Immature natural killer cell (primary cell): ENCODE measurements at regions not wholly inside any gene's neighbourhood (a gene's known extent, or its start where the extent isn't known, plus 50 kb on each side); places are given as distances from the start of the nearest gene placed in this dataset.

ENCODE experiments used
- DNase-seq, 3 donors: peaks; one replicate each; pipeline ENCODE4 v3.0.0; 2022; ENCODE audit warnings: mixed read lengths in 1 of 3
- H3K27ac Mint-ChIP-seq, 6 donors: one replicate each; pipeline ENCODE4 v1.8.0; 2020; ENCODE audit warnings: mixed read lengths in 6 of 6, mild to moderate bottlenecking in 5 of 6, inconsistent platforms in 4 of 6, moderate library complexity in 3 of 6
- H3K27me3 Mint-ChIP-seq, 3 donors: one replicate each; pipeline ENCODE4 v1.8.0; 2020 to 2021; ENCODE audit warnings: low read depth in 3 of 3, mild to moderate bottlenecking in 3 of 3, mixed read lengths in 3 of 3, moderate library complexity in 3 of 3, inconsistent platforms in 1 of 3
- H3K36me3 Mint-ChIP-seq, 3 donors: one replicate each; pipeline ENCODE4 v1.8.0; 2020; ENCODE audit warnings: mixed read lengths in 3 of 3, inconsistent platforms in 2 of 3, mild to moderate bottlenecking in 2 of 3
- H3K4me1 Mint-ChIP-seq, 2 donors: one replicate each; pipeline ENCODE4 v1.8.0; 2020; ENCODE audit warnings: inconsistent platforms in 2 of 2, mild to moderate bottlenecking in 2 of 2, mixed read lengths in 2 of 2, moderate library complexity in 1 of 2
- H3K4me3 Mint-ChIP-seq, 5 donors: one replicate each; pipeline ENCODE4 v1.8.0; 2020; ENCODE audit warnings: mild to moderate bottlenecking in 5 of 5, mixed read lengths in 5 of 5, inconsistent platforms in 3 of 5, moderate library complexity in 3 of 5
- H3K9me3 Mint-ChIP-seq, 6 donors: one replicate each; pipeline ENCODE4 v1.8.0; 2020; ENCODE audit warnings: mild to moderate bottlenecking in 6 of 6, mixed read lengths in 6 of 6, inconsistent platforms in 4 of 6, moderate library complexity in 3 of 6

DNA sequence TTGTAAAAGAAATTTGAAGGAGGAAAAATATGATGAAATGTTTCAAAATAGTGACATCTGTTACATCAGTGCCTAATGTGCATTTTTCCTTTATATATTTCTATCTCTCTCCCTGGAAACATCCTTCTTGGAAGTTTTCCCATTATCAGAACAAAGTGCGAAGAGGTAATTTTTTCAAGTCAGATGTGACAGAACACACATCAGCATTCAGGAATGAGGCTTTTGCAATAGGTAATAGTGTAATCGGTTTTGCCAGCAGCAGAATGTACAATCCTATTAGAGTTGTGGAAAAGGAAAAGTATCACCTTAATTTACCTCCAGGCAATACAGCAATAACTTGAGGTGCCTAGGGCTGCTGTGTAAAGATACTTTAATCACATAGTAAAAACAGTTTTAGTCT, 275.8 kb downstream of the FAT3 start:
- no peaks in the 10 kb centered on the region for H3K27me3 Mint-ChIP-seq
- no peak overlapping the region for H3K4me3 Mint-ChIP-seq

DNA sequence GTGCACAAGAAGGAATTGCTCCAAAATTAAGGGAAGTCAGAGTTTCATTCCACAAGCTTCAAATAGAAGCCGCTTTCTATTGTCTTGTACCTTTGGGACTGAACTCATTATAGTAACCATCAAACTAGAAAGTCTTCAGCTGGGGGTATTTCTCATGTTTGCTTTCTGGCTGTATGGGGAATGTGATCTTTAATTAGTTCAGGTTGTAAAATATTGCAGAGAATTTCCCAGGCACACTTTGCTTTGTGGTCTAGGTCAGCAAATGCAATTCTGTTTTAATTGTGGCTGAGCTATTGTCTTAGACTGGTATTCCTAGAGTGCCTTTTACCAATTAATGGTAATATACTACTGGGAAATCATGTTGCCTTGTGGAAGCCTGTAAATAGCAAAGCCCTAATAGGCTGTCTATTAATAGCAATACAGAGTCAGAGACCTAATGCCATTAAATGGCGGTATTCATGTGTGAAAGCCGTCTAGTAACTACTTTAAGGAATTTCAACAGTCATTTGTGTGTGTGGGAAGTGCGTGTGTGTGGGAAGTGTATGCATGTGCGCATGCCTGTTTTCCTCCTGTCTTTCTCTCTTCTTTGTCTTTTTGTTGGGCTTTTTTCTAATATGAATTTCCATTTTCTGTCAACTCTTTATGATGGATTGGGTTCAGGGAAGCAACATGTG, 276.6 kb downstream of the FAT3 start:
- no peaks in the 10 kb centered on the region for H3K27me3 Mint-ChIP-seq
- peaks cover 0 to 37% (median 4%) of the 10 kb centered on the region in 6 donors for H3K9me3 Mint-ChIP-seq
- no peaks in the 10 kb centered on the region for H3K36me3 Mint-ChIP-seq
- H3K27ac Mint-ChIP-seq: no peak overlapping the region
- no peak for DNase-seq
- H3K4me3 Mint-ChIP-seq: no peak overlapping the region
- no peaks in the 10 kb centered on the region for H3K4me1 Mint-ChIP-seq

More for the DNA sequence above, 275.8 kb downstream of the FAT3 start:
- no peak for DNase-seq
- Mint-ChIP-seq H3K27ac (no peak overlapping the region), H3K36me3 (no peaks in the 10 kb centered on the region), H3K9me3 (peaks cover 0 to 33% (median 4%) of the 10 kb centered on the region in 6 donors), H3K4me1 (no peaks in the 10 kb centered on the region)

DNA sequence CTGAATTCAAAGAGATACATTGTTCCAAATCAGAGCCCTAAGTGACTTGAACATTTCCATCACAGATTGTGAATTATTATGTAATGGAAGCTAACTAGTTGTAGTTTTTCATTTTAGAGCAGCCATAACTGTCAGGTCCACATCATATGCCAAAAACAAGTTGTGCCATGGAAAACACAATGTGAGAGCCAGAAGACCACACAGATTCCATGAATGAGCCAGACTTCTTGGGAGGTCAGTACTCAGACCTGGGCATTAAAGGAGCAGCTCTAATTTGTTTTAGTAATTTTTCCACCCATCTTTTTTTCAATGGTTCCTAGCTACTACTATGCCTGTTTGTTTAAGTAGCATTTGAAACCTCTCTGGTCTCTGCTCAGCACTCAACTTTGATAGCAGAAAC, 279.4 kb downstream of the FAT3 start:
- no peak for DNase-seq
- H3K36me3 Mint-ChIP-seq: no peaks in the 10 kb centered on the region
- H3K27ac Mint-ChIP-seq: no peak overlapping the region
- H3K9me3 Mint-ChIP-seq: peaks cover 0 to 30% (median 3%) of the 10 kb centered on the region in 6 donors
- no peaks in the 10 kb centered on the region for H3K4me1 Mint-ChIP-seq
- no peak overlapping the region for H3K4me3 Mint-ChIP-seq
- H3K27me3 Mint-ChIP-seq: no peaks in the 10 kb centered on the region

DNA sequence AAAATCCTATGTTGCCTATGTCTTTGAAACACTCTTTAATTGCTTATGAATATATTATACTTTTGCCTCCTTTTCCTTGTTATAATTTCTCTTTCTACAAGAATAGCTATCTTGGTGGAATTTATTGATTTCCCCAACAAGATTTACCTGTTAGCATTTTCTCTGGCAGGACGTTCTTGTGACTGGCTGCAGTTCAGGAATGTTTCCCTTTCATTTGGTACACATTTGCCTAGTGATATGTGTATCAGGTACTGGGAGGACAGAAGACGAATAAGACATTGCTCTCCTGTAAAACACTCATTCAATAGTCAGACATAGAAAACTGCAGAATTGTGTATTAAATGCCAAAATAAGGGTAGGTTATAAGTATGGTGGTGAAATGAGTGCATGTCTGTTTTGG, 279.9 kb downstream of the FAT3 start:
- peaks cover 0 to 30% (median 3%) of the 10 kb centered on the region in 6 donors for H3K9me3 Mint-ChIP-seq
- no peak for DNase-seq
- no peak overlapping the region for H3K4me3 Mint-ChIP-seq
- no peaks in the 10 kb centered on the region for H3K27me3 Mint-ChIP-seq
- no peak overlapping the region for H3K27ac Mint-ChIP-seq
- no peaks in the 10 kb centered on the region for H3K36me3 Mint-ChIP-seq
- no peaks in the 10 kb centered on the region for H3K4me1 Mint-ChIP-seq

DNA sequence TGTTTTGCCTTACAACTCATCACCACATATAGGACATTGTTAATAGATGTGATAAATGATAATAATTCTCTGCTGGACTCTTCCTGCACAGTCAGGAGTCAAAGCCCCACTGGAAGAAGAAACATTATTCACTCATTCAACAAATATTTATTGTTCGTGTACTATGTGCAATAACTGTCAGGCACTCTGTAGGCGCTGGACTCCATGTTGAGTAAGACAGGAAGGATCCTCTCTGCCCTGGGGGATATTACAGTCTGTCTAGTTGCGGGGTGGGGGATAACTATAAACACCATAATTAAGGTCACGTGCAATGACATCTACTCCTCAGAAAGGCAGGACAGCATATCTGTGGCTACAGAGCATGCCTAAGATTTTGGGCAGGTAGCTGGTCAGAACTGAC, 281.1 kb downstream of the FAT3 start:
- no peaks in the 10 kb centered on the region for H3K36me3 Mint-ChIP-seq
- no peak for DNase-seq
- H3K4me3 Mint-ChIP-seq: no peak overlapping the region
- peaks cover 0 to 35% (median 3%) of the 10 kb centered on the region in 6 donors for H3K9me3 Mint-ChIP-seq
- no peaks in the 10 kb centered on the region for H3K4me1 Mint-ChIP-seq
- H3K27me3 Mint-ChIP-seq: no peaks in the 10 kb centered on the region
- no peak overlapping the region for H3K27ac Mint-ChIP-seq

DNA sequence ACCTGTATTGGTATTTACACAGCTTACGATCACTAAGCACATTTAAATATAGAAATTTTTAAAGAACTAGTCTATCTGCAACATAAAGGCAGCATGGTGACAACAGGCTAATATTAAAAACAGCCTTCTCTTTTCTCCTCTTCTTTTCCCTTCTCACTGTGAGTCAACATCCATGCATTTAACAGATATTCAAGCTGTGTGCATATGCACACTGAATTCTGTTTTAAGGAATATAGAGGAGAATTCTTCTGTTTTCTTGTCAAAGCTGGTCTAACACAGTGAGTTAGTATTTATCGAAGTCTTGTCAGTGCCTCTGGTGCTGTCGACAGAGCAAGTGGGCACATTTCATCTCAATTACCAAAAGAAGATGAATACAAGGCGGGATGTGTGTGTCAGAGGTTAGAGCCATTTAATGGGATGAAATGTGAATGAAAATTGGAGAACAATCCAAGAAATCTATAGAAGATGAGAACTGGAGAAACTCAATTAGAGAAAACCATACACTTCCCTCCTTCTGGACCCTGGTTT, 282.3 kb downstream of the FAT3 start:
- no peaks in the 10 kb centered on the region for H3K4me1 Mint-ChIP-seq
- H3K27me3 Mint-ChIP-seq: peaks cover 0 to 1% (median 0%) of the 10 kb centered on the region in 3 donors
- no peaks in the 10 kb centered on the region for H3K36me3 Mint-ChIP-seq
- no peak overlapping the region for H3K4me3 Mint-ChIP-seq
- peaks cover 0 to 27% (median 4%) of the 10 kb centered on the region in 6 donors for H3K9me3 Mint-ChIP-seq
- DNase-seq: no peak
- no peak overlapping the region for H3K27ac Mint-ChIP-seq

DNA sequence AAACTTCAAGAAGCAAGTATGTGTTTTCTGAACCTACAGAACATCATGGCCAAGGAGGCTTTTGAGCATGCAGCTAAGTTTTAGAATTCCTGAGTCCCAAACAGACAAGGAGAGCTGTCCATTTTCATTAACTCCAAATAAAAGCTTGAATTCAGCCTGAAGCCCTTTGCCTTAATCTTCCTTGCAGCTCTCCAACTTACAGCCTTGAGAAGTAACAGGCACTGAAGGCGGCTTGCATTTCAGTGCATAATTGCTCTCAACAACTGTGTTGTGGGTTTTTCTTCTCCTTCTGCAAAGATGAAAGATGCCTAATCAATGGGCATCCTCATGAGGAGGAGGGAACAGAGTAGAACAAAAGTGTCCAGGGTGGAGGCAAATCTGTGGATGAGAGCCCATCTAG, 286.0 kb downstream of the FAT3 start:
- H3K4me1 Mint-ChIP-seq: no peaks in the 10 kb centered on the region
- peaks cover 0 to 1% (median 0%) of the 10 kb centered on the region in 3 donors for H3K27me3 Mint-ChIP-seq

DNA sequence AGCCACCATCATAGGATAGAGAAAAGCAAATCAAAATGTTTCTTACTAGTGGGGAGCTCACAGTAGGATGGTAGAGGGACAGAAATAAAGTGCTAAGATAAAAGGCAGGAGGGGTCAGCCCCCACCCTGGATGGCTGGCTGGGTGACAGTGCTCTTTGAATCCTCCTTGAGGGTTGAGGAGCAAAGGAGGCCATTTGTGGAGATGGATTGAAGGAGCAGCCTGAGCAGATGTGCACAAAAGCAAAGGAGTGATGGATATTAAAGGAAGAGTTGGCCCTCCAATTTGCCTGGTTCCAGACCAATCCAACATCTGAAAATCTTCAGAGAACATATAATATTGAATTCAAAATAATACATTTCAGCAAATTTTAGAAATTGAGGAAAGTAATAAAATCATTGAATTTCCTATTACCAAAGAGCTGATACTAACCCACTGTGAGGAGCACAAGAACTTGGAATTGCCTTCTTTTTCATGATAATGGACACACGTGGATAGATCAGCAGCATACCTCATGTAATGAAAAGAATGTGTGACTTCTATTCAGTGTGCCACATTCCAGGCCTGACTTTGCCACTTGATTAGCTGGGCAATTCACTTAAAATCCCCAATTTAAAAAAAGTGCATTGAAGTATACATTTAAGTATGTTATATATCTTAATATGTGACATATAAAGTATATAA, 287.0 kb downstream of the FAT3 start:
- Mint-ChIP-seq H3K4me3 (no peak overlapping the region), H3K27ac (no peak overlapping the region), H3K4me1 (no peaks in the 10 kb centered on the region), H3K9me3 (peaks cover 0 to 10% (median 7%) of the 10 kb centered on the region in 6 donors), H3K36me3 (no peaks in the 10 kb centered on the region), H3K27me3 (peaks cover 0 to 1% (median 0%) of the 10 kb centered on the region in 3 donors)
- no peak for DNase-seq

More for the DNA sequence above, 286.0 kb downstream of the FAT3 start:
- Mint-ChIP-seq H3K4me3 (no peak overlapping the region), H3K9me3 (peaks cover 0 to 15% (median 7%) of the 10 kb centered on the region in 6 donors), H3K27ac (no peak overlapping the region), H3K36me3 (no peaks in the 10 kb centered on the region)
- no peak for DNase-seq

DNA sequence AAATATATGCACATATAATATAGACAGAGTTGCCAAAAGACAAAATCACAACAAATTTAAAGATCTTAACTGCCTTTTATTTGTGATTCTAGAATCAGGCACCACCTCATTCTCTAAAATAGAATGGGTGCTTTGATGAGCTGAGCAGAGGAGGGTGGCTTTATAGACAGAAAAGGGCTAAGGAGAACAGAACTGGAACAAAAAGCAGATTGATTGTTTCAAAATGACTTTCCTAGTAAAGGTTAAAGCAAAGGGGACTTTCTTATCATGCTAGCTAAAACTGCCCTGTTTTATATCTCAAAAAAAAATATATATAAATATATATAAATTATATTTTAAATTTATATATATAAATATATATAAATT, 287.6 kb downstream of the FAT3 start:
- Mint-ChIP-seq H3K4me3 (no peak overlapping the region), H3K36me3 (no peaks in the 10 kb centered on the region), H3K9me3 (peaks cover 0 to 10% (median 7%) of the 10 kb centered on the region in 6 donors), H3K27ac (no peak overlapping the region), H3K4me1 (no peaks in the 10 kb centered on the region), H3K27me3 (peaks cover 0 to 1% (median 0%) of the 10 kb centered on the region in 3 donors)
- no peak for DNase-seq

DNA sequence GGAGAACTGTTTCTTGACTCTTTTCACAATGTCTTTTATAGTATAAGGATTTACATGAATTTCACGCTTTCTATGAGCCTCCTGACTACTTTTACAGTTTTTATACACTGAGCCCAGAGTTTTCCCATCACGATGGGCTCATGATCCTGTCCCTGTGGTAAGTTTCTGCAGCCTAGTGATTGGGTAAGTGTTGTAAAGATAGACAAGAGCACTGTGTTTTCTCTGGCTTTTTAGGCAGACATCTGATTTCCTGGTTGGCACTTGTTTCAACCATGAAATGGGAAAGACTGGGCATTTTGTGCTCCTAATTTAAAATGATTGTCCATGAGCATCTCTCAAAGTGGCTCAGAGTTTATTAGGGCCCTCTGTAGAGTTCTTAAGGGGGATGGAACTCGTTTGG, 299.0 kb downstream of the FAT3 start:
- Mint-ChIP-seq H3K27me3 (no peaks in the 10 kb centered on the region), H3K9me3 (peaks cover 0 to 18% (median 4%) of the 10 kb centered on the region in 6 donors), H3K4me1 (no peaks in the 10 kb centered on the region), H3K36me3 (no peaks in the 10 kb centered on the region), H3K27ac (no peak overlapping the region), H3K4me3 (no peak overlapping the region)
- no peak for DNase-seq

DNA sequence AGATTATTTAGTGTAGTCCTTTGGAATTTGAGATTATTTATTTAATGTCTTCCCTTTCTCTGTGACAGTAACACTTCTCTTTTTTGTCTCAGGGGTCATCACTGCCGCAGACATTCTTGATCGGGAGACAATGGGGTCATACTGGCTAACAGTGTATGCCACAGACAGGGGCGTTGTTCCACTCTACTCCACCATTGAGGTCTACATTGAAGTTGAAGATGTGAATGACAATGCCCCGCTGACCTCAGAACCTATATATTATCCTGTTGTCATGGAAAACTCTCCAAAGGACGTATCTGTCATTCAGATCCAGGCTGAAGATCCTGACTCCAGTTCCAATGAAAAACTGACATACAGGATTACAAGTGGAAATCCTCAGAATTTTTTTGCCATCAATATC, 299.9 kb downstream of the FAT3 start:
- Mint-ChIP-seq H3K27me3 (no peaks in the 10 kb centered on the region), H3K4me3 (no peak overlapping the region), H3K4me1 (no peaks in the 10 kb centered on the region), H3K9me3 (peaks cover 0 to 21% (median 5%) of the 10 kb centered on the region in 6 donors), H3K27ac (no peak overlapping the region), H3K36me3 (no peaks in the 10 kb centered on the region)
- DNase-seq: no peak

DNA sequence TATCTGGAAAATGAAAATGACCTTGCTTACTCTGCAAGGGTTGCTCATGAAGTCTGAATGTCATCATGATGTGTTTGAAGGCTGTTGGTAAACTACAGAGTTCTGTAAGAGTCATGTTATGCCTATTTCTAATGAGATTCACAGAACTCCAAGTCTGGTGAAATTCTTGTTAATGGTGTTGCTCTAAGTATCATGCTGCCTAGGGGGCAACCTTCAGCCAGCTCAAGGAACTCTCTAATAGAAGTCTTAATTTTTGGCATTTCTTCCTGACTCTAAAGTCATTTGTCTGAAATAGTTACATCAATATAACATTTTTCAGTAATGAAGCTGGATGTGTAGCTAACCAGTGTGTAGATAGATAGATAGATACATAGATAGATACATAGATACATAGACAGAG, 302.8 kb downstream of the FAT3 start:
- no peak for DNase-seq
- Mint-ChIP-seq H3K27ac (no peak overlapping the region), H3K4me1 (no peaks in the 10 kb centered on the region), H3K9me3 (peaks cover 0 to 23% (median 7%) of the 10 kb centered on the region in 6 donors), H3K4me3 (no peak overlapping the region), H3K36me3 (no peaks in the 10 kb centered on the region), H3K27me3 (no peaks in the 10 kb centered on the region)

DNA sequence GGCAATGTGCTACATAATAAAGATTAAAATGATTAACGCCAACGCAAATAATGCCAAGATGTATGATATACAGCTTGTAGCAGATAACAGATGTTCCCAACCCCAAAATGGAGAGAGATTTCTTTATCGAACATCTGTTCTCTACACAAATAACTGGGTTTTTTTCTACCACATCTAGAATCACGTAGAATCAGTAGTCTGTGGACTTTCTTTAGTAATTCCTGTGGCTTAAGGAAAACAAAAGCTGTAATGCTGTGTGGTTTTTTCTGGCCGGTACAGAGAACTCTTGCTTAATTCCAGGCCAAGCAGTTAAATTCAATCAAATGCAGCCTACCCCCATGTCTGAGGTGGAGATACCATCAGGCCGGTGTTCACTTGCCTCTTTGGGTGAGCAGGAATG, 303.4 kb downstream of the FAT3 start:
- Mint-ChIP-seq H3K4me1 (no peaks in the 10 kb centered on the region), H3K36me3 (no peaks in the 10 kb centered on the region), H3K4me3 (no peak overlapping the region), H3K27me3 (no peaks in the 10 kb centered on the region), H3K27ac (no peak overlapping the region), H3K9me3 (peaks cover 0 to 19% (median 7%) of the 10 kb centered on the region in 6 donors)
- DNase-seq: no peak

DNA sequence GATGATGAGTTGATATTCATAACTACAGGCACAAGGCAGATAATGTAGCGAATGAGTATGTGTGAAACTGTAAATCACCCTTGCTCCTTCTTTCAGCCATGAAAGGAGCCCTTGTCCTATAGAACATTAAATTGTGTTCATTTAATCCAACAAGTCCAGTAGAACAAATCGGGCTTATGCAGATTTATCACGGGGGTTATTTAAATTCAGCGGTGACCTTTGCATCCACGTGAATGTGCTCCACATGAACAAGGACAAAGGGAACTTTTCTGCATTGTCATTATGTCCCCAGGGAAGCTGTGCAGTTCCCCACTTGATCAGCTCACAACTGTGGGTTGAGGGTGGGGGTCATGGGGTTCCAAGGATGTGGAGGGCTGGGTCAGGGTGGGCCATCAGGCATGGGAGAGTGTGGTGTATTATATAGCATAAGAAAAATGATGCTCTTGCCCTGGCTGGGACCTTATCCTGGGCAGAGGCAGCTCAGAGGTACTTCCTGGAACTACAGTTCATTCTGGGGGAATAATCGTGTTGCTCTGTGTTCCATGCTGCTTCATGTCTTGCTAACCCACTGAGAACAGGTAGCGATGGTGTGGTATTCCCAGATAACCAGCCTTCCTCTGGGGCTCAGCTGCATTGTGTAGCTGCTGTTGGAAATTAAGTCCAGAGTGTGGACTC, 306.6 kb downstream of the FAT3 start:
- no peak for DNase-seq
- Mint-ChIP-seq H3K27ac (no peak overlapping the region), H3K4me3 (no peak overlapping the region), H3K9me3 (peaks cover 0 to 22% (median 8%) of the 10 kb centered on the region in 6 donors), H3K27me3 (no peaks in the 10 kb centered on the region), H3K36me3 (no peaks in the 10 kb centered on the region), H3K4me1 (no peaks in the 10 kb centered on the region)
